ENCODE measurements at regions not wholly inside any gene's neighbourhood (a gene's known extent, or its start where the extent isn't known, plus 50 kb on each side); places are given as distances from the start of the nearest gene placed in this dataset.

DNA sequence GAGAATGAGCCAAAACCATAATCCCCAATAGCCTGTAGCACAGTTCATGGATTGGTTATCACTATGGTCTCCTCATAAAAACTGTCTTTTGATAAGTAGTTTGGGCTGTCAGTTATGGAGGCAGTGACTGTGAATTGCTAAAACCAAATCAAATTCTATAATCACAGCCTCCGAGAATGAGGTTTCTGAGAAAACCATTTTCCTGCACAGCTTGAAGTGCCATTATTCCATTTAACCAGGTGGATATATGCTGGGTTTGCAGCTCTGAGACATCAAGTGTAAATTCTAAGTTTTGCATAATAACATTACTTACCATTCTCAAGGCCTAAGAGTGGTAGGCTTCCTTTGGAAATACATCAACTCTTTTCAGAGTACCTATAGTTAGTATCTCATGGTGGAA is 485.4 kb downstream of the FRK start:
- no peak for DNase-seq (ENCODE audit: low spot score)
- Histone ChIP-seq H3K4me3 (no peak overlapping the region), H3K4me2 (no peak overlapping the region), H3K27ac (no peak overlapping the region), H4K20me1 (ENCODE audit: low read depth) (no peaks in the 10 kb centered on the region), H3K9ac (no peak overlapping the region), H3F3A (ENCODE audit: low read depth) (no peaks in the 10 kb centered on the region), H3K4me1 (no peaks in the 10 kb centered on the region), H3K36me3 (no peaks in the 10 kb centered on the region), H3K79me2 (ENCODE audit: low read depth) (no peaks in the 10 kb centered on the region), H2AFZ (replicated peaks) (no peak overlapping the region), H3K9me3 (ENCODE audit: low read depth) (no peaks in the 10 kb centered on the region), H3K27me3 (no peaks in the 10 kb centered on the region)
- Mint-ChIP-seq H3K36me3 (no peaks in the 10 kb centered on the region), H3K27ac (no peak overlapping the region), H3K9me3 (no peaks in the 10 kb centered on the region), H3K27me3 (ENCODE audit: insufficient read depth, low read depth) (no peaks in the 10 kb centered on the region), H3K4me1 (no peaks in the 10 kb centered on the region), H3K4me3 (no peak overlapping the region)
- TF ChIP-seq CTCF (IDR thresholded peaks at IDR 0.05) (no peak), EZH2 (IDR thresholded peaks at IDR 0.05) (no peak), EZH2phosphoT487 (IDR thresholded peaks at IDR 0.05) (no peak)

- Histone ChIP-seq H3K79me2 (ENCODE audit: low read depth) (no peaks in the 10 kb centered on the region), H3K9ac (no peak overlapping the region), H3K4me2 (no peak overlapping the region), H3K27me3 (no peaks in the 10 kb centered on the region), H3K4me3 (no peak overlapping the region), H3K36me3 (no peaks in the 10 kb centered on the region), H3K4me1 (no peaks in the 10 kb centered on the region), H2AFZ (replicated peaks) (no peak overlapping the region), H4K20me1 (ENCODE audit: low read depth) (no peaks in the 10 kb centered on the region), H3K9me3 (ENCODE audit: low read depth) (no peaks in the 10 kb centered on the region), H3F3A (ENCODE audit: low read depth) (no peaks in the 10 kb centered on the region), H3K27ac (no peak overlapping the region)
- Mint-ChIP-seq H3K27me3 (ENCODE audit: insufficient read depth, low read depth) (no peaks in the 10 kb centered on the region), H3K27ac (no peak overlapping the region), H3K36me3 (no peaks in the 10 kb centered on the region), H3K9me3 (no peaks in the 10 kb centered on the region), H3K4me1 (no peaks in the 10 kb centered on the region), H3K4me3 (no peak overlapping the region)
- DNase-seq (ENCODE audit: low spot score) = no peak
- TF ChIP-seq EZH2 (IDR thresholded peaks at IDR 0.05) (no peak), EZH2phosphoT487 (IDR thresholded peaks at IDR 0.05) (no peak), CTCF (IDR thresholded peaks at IDR 0.05) (no peak)
Measured at GRCh38 chr6:115573861-115574260, 486.8 kb downstream of the FRK start.

- Mint-ChIP-seq H3K27me3 (ENCODE audit: insufficient read depth, low read depth) (no peaks in the 10 kb centered on the region), H3K4me3 (no peak overlapping the region), H3K9me3 (no peaks in the 10 kb centered on the region), H3K27ac (no peak overlapping the region), H3K36me3 (no peaks in the 10 kb centered on the region), H3K4me1 (no peaks in the 10 kb centered on the region)
- no peak for DNase-seq (ENCODE audit: low spot score)
- Histone ChIP-seq H3K4me1 (no peaks in the 10 kb centered on the region), H3K9me3 (ENCODE audit: low read depth) (no peaks in the 10 kb centered on the region), H3K79me2 (ENCODE audit: low read depth) (no peaks in the 10 kb centered on the region), H3K4me3 (no peak overlapping the region), H3K27ac (no peak overlapping the region), H3K36me3 (no peaks in the 10 kb centered on the region), H4K20me1 (ENCODE audit: low read depth) (no peaks in the 10 kb centered on the region), H2AFZ (replicated peaks) (no peak overlapping the region), H3K4me2 (no peak overlapping the region), H3K9ac (no peak overlapping the region), H3K27me3 (no peaks in the 10 kb centered on the region), H3F3A (ENCODE audit: low read depth) (no peaks in the 10 kb centered on the region)
- no peak for TF ChIP-seq CTCF (IDR thresholded peaks at IDR 0.05)
- no peak for TF ChIP-seq EZH2phosphoT487 (IDR thresholded peaks at IDR 0.05)
- no peak for TF ChIP-seq EZH2 (IDR thresholded peaks at IDR 0.05)
Measured at GRCh38 chr6:115570331-115570730, 490.4 kb downstream of the FRK start.

- no peaks in the 10 kb centered on the region for H3F3A ChIP-seq (ENCODE audit: low read depth)
- H3K4me1 Mint-ChIP-seq = peaks cover 20% of the 10 kb centered on the region
- H3K4me2 ChIP-seq = no peak overlapping the region
- no peaks in the 10 kb centered on the region for H3K9me3 Mint-ChIP-seq
- H2AFZ ChIP-seq (replicated peaks) = no peak overlapping the region
- no peak overlapping the region for H3K27ac Mint-ChIP-seq
- H3K27me3 Mint-ChIP-seq (ENCODE audit: insufficient read depth, low read depth) = no peaks in the 10 kb centered on the region
- no peaks in the 10 kb centered on the region for H4K20me1 ChIP-seq (ENCODE audit: low read depth)
- TF ChIP-seq EZH2 (IDR thresholded peaks at IDR 0.05) = no peak
- no peak for TF ChIP-seq EZH2phosphoT487 (IDR thresholded peaks at IDR 0.05)
- no peak for TF ChIP-seq CTCF (IDR thresholded peaks at IDR 0.05)
- no peaks in the 10 kb centered on the region for H3K79me2 ChIP-seq (ENCODE audit: low read depth)
- no peak overlapping the region for H3K4me3 Mint-ChIP-seq
- H3K36me3 ChIP-seq = no peaks in the 10 kb centered on the region
- no peak overlapping the region for H3K4me3 ChIP-seq
- DNase-seq (ENCODE audit: low spot score) = peak; percentile 42
- peaks cover 10% of the 10 kb centered on the region for H3K4me1 ChIP-seq
- H3K36me3 Mint-ChIP-seq = no peaks in the 10 kb centered on the region
- no peaks in the 10 kb centered on the region for H3K27me3 ChIP-seq
- H3K9ac ChIP-seq = no peak overlapping the region
- H3K27ac ChIP-seq = no peak overlapping the region
- H3K9me3 ChIP-seq (ENCODE audit: low read depth) = no peaks in the 10 kb centered on the region
Measured at GRCh38 chr6:115554060-115554459, 506.6 kb downstream of the FRK start.

All from neural progenitor cell (in vitro differentiated cells).